Hepatocyte (in vitro differentiated cells): ENCODE measurements at regions not wholly inside any gene's neighbourhood (a gene's known extent, or its start where the extent isn't known, plus 50 kb on each side); places are given as distances from the start of the nearest gene placed in this dataset.

Experiments
- EZH2 ChIP-seq: fragments of 200-600 bp; sonication (generic); IDR thresholded peaks from 2 replicates; pipeline ENCODE4 v1.6.1; 2016; ENCODE audit warnings: antibody characterized with exemption, mild to moderate bottlenecking, borderline replicate concordance
- EZH2phosphoT487 ChIP-seq: fragments of 200-600 bp; sonication (generic); IDR thresholded peaks from one replicate; pipeline ENCODE4 v1.6.1; 2018; ENCODE audit warnings: antibody characterized with exemption, mild to moderate bottlenecking, low read depth, moderate library complexity; ENCODE audit not compliant: unreplicated experiment, severe bottlenecking
- TF ChIP-seq, protein P1 (sequence below): fragments of 200-600 bp; sonication (generic); IDR thresholded peaks from 2 replicates; pipeline ENCODE4 v1.5.1; 2016; ENCODE audit warnings: antibody characterized with exemption, mild to moderate bottlenecking; ENCODE audit not compliant: poor library complexity

DNA sequence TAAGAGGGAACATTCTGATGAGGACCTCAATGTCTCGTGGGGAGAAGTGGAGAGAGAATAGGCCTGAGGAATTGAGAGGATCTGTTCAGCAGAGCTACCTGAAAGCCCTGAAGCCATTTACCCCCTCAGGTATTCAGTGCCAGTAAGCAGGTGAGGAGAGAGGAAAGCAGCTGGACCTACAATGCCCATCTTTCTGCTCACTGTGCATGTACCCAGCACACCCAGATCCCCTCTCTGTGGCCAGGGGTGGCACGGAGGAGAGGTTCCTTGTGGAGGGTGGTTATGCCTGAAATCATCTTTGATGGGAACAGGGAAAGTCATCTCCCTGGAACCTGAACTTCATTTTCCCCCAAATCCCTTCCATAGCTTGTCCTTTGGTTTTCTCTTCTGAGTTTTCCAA, 277.8 kb upstream of the B3GAT1 start:
- TF ChIP-seq, protein P1, sequence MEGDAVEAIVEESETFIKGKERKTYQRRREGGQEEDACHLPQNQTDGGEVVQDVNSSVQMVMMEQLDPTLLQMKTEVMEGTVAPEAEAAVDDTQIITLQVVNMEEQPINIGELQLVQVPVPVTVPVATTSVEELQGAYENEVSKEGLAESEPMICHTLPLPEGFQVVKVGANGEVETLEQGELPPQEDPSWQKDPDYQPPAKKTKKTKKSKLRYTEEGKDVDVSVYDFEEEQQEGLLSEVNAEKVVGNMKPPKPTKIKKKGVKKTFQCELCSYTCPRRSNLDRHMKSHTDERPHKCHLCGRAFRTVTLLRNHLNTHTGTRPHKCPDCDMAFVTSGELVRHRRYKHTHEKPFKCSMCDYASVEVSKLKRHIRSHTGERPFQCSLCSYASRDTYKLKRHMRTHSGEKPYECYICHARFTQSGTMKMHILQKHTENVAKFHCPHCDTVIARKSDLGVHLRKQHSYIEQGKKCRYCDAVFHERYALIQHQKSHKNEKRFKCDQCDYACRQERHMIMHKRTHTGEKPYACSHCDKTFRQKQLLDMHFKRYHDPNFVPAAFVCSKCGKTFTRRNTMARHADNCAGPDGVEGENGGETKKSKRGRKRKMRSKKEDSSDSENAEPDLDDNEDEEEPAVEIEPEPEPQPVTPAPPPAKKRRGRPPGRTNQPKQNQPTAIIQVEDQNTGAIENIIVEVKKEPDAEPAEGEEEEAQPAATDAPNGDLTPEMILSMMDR = no peak
- TF ChIP-seq EZH2 (no peak), EZH2phosphoT487 (no peak)
